HG03039 (cell line): ENCODE measurements at regions not wholly inside any gene's neighbourhood (a gene's known extent, or its start where the extent isn't known, plus 50 kb on each side); places are given as distances from the start of the nearest gene placed in this dataset.
"Not testable (repeated sequence)": the region's sequence is repeated elsewhere in the genome, so short reads cannot be mapped to it uniquely, and the experiment has no call there.

Source experiments
- ATAC-seq: cut with Tn5 transposase; IDR thresholded peaks from one replicate; pipeline ENCODE4 v1.9.1; 2021; ENCODE audit warnings: mild to moderate bottlenecking, moderate library complexity; ENCODE audit not compliant: unreplicated experiment

DNA sequence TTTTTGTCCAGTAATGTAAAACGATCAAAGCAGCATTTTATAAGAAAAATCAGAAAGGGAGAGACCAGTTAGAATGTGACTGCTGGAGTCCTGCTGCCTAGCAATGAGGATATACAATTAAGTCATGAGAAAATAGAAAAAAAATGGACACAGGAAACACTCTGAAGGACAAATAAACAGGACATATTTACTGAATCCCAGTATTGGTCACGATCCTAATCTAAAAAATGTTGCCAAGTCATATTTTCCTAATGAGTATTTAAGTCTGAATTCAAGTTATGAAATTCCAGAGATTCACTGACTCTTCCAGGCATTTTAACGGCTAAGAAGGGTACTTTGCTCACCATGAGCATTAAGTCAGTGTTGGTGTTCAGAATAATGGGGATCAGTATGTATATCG, 154.3 kb upstream of the CCDC54 start:
- ATAC-seq = no peak

- no peak for ATAC-seq
Observed at GRCh38 chr3:107224026-107224596, 153.1 kb upstream of the CCDC54 start.

GRCh38 chr3:107227091-107227490, 150.1 kb upstream of the CCDC54 start:
- ATAC-seq = no peak

DNA sequence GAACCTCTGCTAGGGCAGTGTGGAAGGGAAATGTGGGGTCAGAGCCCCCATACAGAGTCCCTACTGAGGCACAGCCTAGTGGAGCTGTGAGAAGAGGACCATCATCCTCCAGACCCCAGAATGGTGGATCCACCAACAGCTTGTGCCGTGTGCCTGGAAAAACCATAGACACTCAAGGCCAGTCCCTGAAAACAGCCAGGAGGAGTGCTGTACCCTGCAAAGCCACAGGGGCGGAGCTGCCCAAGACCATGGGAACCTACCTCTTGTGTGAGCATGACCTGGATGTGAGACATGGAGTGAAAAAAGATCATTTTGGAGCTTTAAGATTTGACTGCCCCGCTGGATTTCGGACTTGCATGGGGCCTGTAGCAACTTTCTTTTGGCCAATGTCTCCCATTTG, 143.4 kb upstream of the CCDC54 start:
- not testable (repeated sequence) for ATAC-seq

GRCh38 chr3:107235193-107235927, 141.9 kb upstream of the CCDC54 start:
- no peak for ATAC-seq

GRCh38 chr3:107235928-107236315, 141.3 kb upstream of the CCDC54 start:
- peak; percentile 42 for ATAC-seq

- no peak for ATAC-seq
Observed at GRCh38 chr3:107236655-107237337, 140.4 kb upstream of the CCDC54 start.

DNA sequence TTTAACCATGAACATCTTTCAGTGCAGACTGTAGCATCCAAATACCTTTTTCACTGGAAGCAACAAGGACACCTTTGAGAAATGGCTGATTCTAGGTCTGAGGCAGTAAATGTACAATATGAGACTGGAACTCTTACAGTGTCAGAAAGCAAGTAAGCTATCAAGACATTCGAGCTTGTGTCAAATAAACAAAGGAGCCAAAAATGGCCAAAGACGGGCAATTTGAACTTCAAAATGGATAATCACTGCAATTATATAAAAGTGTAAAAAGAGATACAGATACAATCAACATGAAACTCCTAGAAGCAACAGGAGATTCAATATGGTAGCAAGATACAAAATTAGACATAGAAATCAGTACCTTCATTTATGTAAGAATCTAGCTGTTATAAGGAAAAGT, 138.5 kb upstream of the CCDC54 start:
- no peak for ATAC-seq

DNA sequence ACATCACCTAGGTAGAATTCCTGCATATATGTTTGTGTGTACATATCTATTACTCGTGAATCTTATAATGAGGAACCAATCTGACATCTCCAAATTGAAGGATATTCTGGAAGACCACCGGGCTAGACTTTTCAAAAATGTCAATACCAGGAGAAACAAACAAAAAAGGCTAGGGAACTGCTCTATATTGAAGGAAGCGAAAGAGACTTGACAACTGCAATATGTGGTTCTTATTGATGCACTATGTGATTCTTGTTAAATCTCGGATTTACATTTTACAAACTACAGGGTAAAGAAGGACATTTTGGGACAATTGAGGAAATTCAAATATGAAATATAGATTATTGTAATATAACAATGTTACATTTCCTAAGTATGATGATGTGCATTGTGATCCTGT, 137.5 kb upstream of the CCDC54 start:
- ATAC-seq = no peak

- ATAC-seq = peak; percentile 97
Observed at GRCh38 chr3:107240183-107241091, 136.8 kb upstream of the CCDC54 start.

GRCh38 chr3:107241217-107241616, 136.0 kb upstream of the CCDC54 start:
- ATAC-seq = no peak

- ATAC-seq = no peak
Observed at GRCh38 chr3:107242579-107242978, 134.7 kb upstream of the CCDC54 start.

GRCh38 chr3:107247116-107247515, 130.1 kb upstream of the CCDC54 start:
- ATAC-seq = no peak

DNA sequence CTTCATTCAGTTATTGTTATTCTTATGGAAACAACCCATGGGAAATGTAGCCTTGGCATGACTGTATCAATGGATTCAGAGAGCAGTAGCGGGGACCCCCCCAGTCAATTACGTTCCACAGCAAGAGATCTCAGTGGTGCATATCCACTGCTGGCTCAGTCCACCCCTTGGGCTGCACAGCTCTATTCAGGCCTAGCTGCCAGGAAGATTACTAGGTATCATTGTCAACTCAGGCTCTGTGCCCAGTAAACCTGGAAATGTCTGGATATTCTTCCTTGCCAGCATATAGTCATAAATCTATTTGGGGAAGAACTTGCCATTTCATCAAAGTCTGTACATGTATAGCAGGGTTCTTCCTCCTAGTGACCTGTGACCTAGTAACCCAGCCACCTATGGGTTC, 128.1 kb upstream of the CCDC54 start:
- ATAC-seq = no peak

- no peak for ATAC-seq
Observed at GRCh38 chr3:107250221-107250620, 127.0 kb upstream of the CCDC54 start.

DNA sequence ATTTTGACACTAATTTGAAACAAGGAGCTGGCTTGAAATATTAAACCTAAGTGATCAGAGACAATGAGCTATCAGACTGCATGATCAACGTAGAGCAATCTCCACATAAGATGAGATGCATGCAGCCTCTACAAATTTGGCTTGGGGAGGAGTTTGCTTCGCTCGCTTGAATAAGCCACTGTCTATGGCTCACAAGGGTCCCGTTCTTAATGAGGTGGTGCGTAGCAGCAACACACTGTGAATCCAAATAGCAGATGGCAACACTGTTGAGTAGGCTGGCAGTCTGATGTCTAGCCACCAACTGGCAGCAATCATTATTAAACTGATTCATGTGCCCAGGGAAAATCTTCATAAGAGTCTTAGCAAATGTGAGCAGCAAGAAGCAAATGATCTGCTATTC, 125.4 kb upstream of the CCDC54 start:
- no peak for ATAC-seq

- no peak for ATAC-seq
Observed at GRCh38 chr3:107256963-107257362, 120.3 kb upstream of the CCDC54 start.

- no peak for ATAC-seq
Observed at GRCh38 chr3:107258300-107258699, 118.9 kb upstream of the CCDC54 start.

DNA sequence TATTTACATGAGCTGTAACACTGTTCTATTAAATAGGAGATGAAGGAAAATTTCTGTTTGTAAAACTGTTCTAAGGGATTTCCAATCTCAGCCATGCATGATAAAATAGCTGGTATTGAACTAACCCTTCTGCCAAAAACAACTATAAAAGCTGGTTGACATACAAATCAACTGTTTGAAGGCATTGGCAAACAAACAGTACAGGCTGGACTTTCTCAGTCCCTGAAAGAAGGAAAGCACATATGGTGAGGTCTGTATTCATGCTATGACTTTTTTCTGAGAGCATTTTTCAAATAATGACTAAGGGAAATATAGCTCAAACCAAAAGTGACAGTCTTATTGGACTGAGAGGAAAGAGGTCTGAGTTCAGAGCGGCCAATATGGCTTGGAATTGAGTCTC, 117.0 kb upstream of the CCDC54 start:
- no peak for ATAC-seq

DNA sequence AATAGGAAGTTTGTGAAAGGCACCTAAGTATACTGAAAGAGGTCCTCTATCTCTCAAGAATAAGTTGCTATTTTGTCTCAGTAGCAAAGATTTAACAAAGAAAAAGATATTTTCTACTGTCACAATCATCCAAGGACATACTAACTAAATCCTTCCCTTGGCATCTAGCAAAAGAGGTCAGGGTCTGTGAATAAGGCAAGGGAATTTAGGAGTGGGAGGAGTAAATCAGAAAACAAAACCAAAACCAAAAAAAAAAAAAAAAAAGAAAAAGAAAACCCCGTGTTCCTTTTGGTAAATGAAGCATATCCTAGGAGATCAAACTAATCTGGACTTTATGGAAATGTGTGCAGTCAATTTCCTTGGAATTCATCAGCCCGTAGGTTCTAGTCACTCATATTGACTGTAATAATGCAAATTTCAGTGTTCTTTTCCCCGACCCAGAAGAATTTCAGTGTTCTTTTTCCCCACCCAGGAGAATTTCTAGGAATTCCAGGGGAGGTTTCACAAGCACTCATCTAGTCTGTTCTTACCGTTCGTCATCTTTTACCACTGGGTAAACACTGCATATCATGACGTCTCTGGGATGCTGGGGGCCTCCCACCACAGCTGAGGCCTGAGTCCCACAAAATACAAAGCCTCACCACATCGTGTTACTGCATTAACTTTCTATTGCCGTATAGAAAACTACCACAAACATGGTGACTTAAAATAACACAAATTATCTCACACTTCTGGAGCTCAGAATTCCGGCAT, 113.8 kb upstream of the CCDC54 start:
- no peak for ATAC-seq

- no peak for ATAC-seq
Observed at GRCh38 chr3:107264888-107265287, 112.4 kb upstream of the CCDC54 start.
